ENCODE measurements at regions not wholly inside any gene's neighbourhood (a gene's known extent, or its start where the extent isn't known, plus 50 kb on each side); places are given as distances from the start of the nearest gene placed in this dataset.

DNA sequence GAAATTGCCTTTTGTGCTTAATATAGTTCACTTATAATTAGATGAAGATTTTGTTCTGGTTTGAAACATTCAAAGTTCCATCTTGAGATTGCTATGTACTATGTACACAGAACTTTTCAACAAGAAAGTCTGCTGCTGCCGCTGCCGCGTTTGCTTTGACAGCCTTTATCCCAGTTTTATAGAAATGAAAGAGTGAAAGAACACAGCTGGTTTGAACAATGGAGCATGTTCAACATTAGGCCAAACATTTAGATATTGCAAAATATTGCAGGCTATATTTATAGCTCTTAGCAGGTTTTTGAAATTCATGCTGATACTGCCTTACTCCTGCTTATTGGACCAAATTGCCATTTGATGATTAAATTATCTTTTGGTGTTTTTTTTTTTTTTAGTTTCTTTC, 299.8 kb upstream of the PRKD1 start:
- H3K27me3 ChIP-seq (replicated peaks; ENCODE audit: insufficient read depth, low read depth, low read length, poor library complexity), result peaks cover 53% of the 10 kb centered on the region
- DNase-seq (ENCODE audit: low spot score), result no peak
- TF ChIP-seq EZH2 (IDR thresholded peaks at IDR 0.05; ENCODE audit: borderline replicate concordance, low read depth, low read length, poor library complexity, severe bottlenecking), result no peak
- H3K4me3 ChIP-seq (ENCODE audit: low read depth, low read length, poor library complexity, severe bottlenecking), result no peak overlapping the region
- ChIA-PET CTCF (no interaction called here), POLR2A (ENCODE audit: low non-redundant PET) (no interaction called here)
- no peaks in the 10 kb centered on the region for H3K36me3 ChIP-seq (ENCODE audit: insufficient read depth, low read length, poor library complexity, severe bottlenecking)
- H3K9me3 ChIP-seq (ENCODE audit: low read depth, low read length, poor library complexity, severe bottlenecking), result no peaks in the 10 kb centered on the region
- no peak overlapping the region for H3K27ac ChIP-seq (ENCODE audit: low read depth, low read length, poor library complexity, severe bottlenecking)
- BruUV-seq (replicated peaks), result no TSS peak
- intact Hi-C loops (cut with micrococcal nuclease; ENCODE audit: unreplicated experiment), result loop anchor here (10.0 kb wide), 2 partner anchors 217 to 387 kb away; no protein-coding TSS in a partner anchor
- no peaks in the 10 kb centered on the region for H3K4me1 ChIP-seq (ENCODE audit: insufficient read depth, low read length, poor library complexity, severe bottlenecking)

DNA sequence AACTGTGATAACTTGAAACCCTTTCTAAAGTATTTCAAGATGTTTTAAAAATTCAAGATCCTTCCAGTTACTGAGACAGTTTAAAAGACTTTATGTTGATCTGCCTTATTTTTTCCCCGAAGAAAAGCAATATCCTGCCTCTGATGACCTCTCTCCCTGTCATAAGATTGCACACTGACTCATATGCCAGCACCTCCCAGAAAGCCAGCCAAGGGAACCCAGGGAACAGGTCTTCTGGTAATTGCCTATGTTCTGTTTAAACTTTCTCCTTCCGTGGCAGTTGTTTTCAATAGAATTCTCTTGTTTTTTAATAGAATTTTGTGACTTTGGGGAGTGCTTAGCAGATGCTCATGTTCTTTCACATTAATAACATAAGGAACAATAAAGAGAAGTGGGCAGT, 300.2 kb upstream of the PRKD1 start:
- ChIA-PET CTCF (no interaction called here), POLR2A (ENCODE audit: low non-redundant PET) (no interaction called here)
- no TSS peak for BruUV-seq (replicated peaks)
- no peak overlapping the region for H3K27ac ChIP-seq (ENCODE audit: low read depth, low read length, poor library complexity, severe bottlenecking)
- H3K4me3 ChIP-seq (ENCODE audit: low read depth, low read length, poor library complexity, severe bottlenecking), result no peak overlapping the region
- DNase-seq (ENCODE audit: low spot score), result no peak
- no peaks in the 10 kb centered on the region for H3K4me1 ChIP-seq (ENCODE audit: insufficient read depth, low read length, poor library complexity, severe bottlenecking)
- intact Hi-C loops (cut with micrococcal nuclease; ENCODE audit: unreplicated experiment), result loop anchor here (10.0 kb wide), 2 partner anchors 217 to 387 kb away; no protein-coding TSS in a partner anchor
- H3K9me3 ChIP-seq (ENCODE audit: low read depth, low read length, poor library complexity, severe bottlenecking), result no peaks in the 10 kb centered on the region
- TF ChIP-seq EZH2 (IDR thresholded peaks at IDR 0.05; ENCODE audit: borderline replicate concordance, low read depth, low read length, poor library complexity, severe bottlenecking), result no peak
- TF ChIP-seq, protein P1, sequence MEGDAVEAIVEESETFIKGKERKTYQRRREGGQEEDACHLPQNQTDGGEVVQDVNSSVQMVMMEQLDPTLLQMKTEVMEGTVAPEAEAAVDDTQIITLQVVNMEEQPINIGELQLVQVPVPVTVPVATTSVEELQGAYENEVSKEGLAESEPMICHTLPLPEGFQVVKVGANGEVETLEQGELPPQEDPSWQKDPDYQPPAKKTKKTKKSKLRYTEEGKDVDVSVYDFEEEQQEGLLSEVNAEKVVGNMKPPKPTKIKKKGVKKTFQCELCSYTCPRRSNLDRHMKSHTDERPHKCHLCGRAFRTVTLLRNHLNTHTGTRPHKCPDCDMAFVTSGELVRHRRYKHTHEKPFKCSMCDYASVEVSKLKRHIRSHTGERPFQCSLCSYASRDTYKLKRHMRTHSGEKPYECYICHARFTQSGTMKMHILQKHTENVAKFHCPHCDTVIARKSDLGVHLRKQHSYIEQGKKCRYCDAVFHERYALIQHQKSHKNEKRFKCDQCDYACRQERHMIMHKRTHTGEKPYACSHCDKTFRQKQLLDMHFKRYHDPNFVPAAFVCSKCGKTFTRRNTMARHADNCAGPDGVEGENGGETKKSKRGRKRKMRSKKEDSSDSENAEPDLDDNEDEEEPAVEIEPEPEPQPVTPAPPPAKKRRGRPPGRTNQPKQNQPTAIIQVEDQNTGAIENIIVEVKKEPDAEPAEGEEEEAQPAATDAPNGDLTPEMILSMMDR (conservative IDR thresholded peaks at IDR 0.05; ENCODE audit: low read depth, low read length), result no peak
- H3K27me3 ChIP-seq (replicated peaks; ENCODE audit: insufficient read depth, low read depth, low read length, poor library complexity), result peaks cover 53% of the 10 kb centered on the region
- H3K36me3 ChIP-seq (ENCODE audit: insufficient read depth, low read length, poor library complexity, severe bottlenecking), result no peaks in the 10 kb centered on the region

DNA sequence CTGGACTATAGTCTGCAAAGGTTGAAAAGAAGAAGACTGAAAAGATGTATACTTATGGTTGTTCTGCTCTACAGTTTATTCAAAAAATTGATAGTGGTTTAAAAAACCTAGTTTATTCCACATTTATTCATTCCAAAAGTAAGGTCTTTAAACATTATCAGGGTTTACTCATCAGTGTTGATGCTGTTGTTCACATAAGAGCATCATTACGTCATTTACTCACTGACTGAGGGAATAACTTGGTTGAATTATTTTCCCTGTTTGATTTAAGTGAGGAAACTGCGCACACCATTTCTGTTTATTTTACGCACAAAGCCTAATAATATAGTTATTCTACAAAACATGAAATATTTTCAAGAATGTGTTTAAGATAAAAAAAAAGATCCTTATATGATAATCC, 303.1 kb upstream of the PRKD1 start:
- peaks cover 31% of the 10 kb centered on the region for H3K27me3 ChIP-seq (replicated peaks; ENCODE audit: insufficient read depth, low read depth, low read length, poor library complexity)
- no TSS peak for BruUV-seq (replicated peaks)
- H3K36me3 ChIP-seq (ENCODE audit: insufficient read depth, low read length, poor library complexity, severe bottlenecking), result no peaks in the 10 kb centered on the region
- ChIA-PET POLR2A (ENCODE audit: low non-redundant PET) (no interaction called here), CTCF (no interaction called here)
- TF ChIP-seq, protein P1 (conservative IDR thresholded peaks at IDR 0.05; ENCODE audit: low read depth, low read length), result no peak
- no peak for TF ChIP-seq EZH2 (IDR thresholded peaks at IDR 0.05; ENCODE audit: borderline replicate concordance, low read depth, low read length, poor library complexity, severe bottlenecking)
- no peaks in the 10 kb centered on the region for H3K4me1 ChIP-seq (ENCODE audit: insufficient read depth, low read length, poor library complexity, severe bottlenecking)
- H3K9me3 ChIP-seq (ENCODE audit: low read depth, low read length, poor library complexity, severe bottlenecking), result no peaks in the 10 kb centered on the region
- no peak overlapping the region for H3K27ac ChIP-seq (ENCODE audit: low read depth, low read length, poor library complexity, severe bottlenecking)
- intact Hi-C loops (cut with micrococcal nuclease; ENCODE audit: unreplicated experiment), result no loop called here
- DNase-seq (ENCODE audit: low spot score), result no peak
- no peak overlapping the region for H3K4me3 ChIP-seq (ENCODE audit: low read depth, low read length, poor library complexity, severe bottlenecking)

DNA sequence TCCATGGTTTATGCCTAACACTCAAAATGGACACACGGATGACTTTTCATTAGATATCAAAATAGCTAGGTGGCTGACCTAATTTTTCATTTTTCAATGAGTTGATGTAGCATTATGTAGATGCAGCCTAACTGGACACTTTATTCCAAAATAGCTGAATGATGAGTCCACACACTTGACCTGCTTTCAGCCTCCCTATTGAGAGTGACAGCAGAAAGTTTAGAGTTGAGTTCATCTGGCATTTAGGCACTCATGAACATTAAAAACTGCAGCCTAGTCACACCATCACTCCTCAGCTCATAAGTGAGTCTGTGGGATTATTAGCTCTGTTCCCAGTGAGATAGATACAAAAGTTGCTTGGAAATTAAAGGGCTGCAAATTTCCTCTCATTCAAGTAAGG, 307.3 kb upstream of the PRKD1 start:
- H3K4me1 ChIP-seq (ENCODE audit: insufficient read depth, low read length, poor library complexity, severe bottlenecking), result no peaks in the 10 kb centered on the region
- DNase-seq (ENCODE audit: low spot score), result no peak
- H3K36me3 ChIP-seq (ENCODE audit: insufficient read depth, low read length, poor library complexity, severe bottlenecking), result no peaks in the 10 kb centered on the region
- TF ChIP-seq, protein P1 (conservative IDR thresholded peaks at IDR 0.05; ENCODE audit: low read depth, low read length), result no peak
- TF ChIP-seq EZH2 (IDR thresholded peaks at IDR 0.05; ENCODE audit: borderline replicate concordance, low read depth, low read length, poor library complexity, severe bottlenecking), result no peak
- no TSS peak for BruUV-seq (replicated peaks)
- CTCF ChIA-PET, result no interaction called here
- POLR2A ChIA-PET (ENCODE audit: low non-redundant PET), result no interaction called here
- H3K4me3 ChIP-seq (ENCODE audit: low read depth, low read length, poor library complexity, severe bottlenecking), result no peak overlapping the region
- no peaks in the 10 kb centered on the region for H3K9me3 ChIP-seq (ENCODE audit: low read depth, low read length, poor library complexity, severe bottlenecking)
- no peak overlapping the region for H3K27ac ChIP-seq (ENCODE audit: low read depth, low read length, poor library complexity, severe bottlenecking)
- peaks cover 13% of the 10 kb centered on the region for H3K27me3 ChIP-seq (replicated peaks; ENCODE audit: insufficient read depth, low read depth, low read length, poor library complexity)
- intact Hi-C loops (cut with micrococcal nuclease; ENCODE audit: unreplicated experiment), result no loop called here
